ENCODE measurements at regions not wholly inside any gene's neighbourhood (a gene's known extent, or its start where the extent isn't known, plus 50 kb on each side); places are given as distances from the start of the nearest gene placed in this dataset.

DNA sequence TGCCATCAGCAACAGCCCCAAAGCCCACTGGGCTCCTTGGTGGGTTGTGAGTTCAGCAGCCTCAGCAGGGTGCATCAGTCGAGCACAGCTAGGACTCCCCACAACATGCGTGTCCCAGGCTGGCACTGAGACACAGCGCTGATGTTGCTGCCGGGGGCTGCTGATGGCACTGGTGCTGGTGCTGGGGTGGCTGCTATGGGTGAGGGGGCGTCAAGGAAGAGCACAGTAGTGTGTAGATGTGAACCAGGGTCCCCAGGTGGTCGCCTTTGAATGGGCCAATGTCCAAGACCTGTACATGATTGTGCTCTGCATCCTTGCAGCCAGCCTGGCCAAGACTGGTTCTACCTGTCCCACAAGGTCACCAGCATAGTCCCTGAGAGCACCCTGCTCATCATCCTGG is 121.3 kb upstream of the SERPIND1 start:
- TF ChIP-seq TAF1 (IDR thresholded peaks at IDR 0.05; ENCODE audit: borderline replicate concordance, insufficient read depth, low read length) (no peak), SIN3A (IDR thresholded peaks at IDR 0.05; ENCODE audit: borderline replicate concordance, insufficient read depth, low read length) (no peak), POLR2AphosphoS5 (IDR thresholded peaks at IDR 0.05; ENCODE audit: low read depth, low read length) (no peak), FOXP2 (optimal IDR thresholded peaks at IDR 0.05; ENCODE audit: borderline replicate concordance, extremely low read depth, extremely low read length, insufficient read depth) (no peak)
- TF ChIP-seq, protein P1, sequence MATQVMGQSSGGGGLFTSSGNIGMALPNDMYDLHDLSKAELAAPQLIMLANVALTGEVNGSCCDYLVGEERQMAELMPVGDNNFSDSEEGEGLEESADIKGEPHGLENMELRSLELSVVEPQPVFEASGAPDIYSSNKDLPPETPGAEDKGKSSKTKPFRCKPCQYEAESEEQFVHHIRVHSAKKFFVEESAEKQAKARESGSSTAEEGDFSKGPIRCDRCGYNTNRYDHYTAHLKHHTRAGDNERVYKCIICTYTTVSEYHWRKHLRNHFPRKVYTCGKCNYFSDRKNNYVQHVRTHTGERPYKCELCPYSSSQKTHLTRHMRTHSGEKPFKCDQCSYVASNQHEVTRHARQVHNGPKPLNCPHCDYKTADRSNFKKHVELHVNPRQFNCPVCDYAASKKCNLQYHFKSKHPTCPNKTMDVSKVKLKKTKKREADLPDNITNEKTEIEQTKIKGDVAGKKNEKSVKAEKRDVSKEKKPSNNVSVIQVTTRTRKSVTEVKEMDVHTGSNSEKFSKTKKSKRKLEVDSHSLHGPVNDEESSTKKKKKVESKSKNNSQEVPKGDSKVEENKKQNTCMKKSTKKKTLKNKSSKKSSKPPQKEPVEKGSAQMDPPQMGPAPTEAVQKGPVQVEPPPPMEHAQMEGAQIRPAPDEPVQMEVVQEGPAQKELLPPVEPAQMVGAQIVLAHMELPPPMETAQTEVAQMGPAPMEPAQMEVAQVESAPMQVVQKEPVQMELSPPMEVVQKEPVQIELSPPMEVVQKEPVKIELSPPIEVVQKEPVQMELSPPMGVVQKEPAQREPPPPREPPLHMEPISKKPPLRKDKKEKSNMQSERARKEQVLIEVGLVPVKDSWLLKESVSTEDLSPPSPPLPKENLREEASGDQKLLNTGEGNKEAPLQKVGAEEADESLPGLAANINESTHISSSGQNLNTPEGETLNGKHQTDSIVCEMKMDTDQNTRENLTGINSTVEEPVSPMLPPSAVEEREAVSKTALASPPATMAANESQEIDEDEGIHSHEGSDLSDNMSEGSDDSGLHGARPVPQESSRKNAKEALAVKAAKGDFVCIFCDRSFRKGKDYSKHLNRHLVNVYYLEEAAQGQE (IDR thresholded peaks at IDR 0.05; ENCODE audit: insufficient read depth in 1 of 2, low read depth in 2 of 2, low read length in 2 of 2), result no peak

DNA sequence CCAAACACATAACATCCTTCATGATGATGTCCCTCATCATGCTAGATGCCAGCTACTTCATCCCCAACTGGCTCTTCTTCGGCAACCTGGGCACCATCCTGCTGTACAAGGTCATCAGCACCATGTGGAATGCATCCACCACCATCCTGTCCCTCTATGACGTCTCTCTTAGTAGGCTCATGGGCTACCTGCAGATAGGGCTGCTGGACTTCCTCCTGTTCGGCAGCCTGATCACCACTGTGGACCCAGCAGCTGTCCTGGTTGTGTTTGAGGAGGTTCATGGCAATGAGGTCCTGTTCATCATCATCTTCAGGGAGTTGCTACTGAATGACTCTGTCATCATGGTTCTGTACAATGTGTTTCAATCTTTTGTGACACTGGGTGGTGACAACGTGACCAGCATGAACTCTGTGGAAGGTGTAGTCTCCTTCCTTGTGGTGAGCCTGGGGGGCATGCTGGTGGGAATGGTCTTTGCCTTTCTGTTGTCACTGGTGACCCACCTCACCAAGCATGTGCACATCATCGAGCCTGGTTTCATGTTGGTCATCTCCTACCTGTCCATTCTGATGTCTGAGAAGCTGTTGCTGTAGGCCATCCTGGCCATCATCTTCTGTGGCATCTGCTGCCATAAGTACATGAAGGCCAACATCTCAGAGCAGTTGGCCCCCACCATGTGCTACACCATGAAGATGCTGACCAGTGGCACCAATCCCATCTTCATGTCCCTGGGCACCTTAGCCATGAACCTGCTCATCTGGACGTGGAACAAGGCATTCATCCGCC is 120.7 kb upstream of the SERPIND1 start:
- no peak for TF ChIP-seq FOXP2 (optimal IDR thresholded peaks at IDR 0.05; ENCODE audit: borderline replicate concordance, extremely low read depth, extremely low read length, insufficient read depth)
- TF ChIP-seq SIN3A (IDR thresholded peaks at IDR 0.05; ENCODE audit: borderline replicate concordance, insufficient read depth, low read length), result no peak
- TF ChIP-seq, protein P1 (IDR thresholded peaks at IDR 0.05; ENCODE audit: insufficient read depth in 1 of 2, low read depth in 2 of 2, low read length in 2 of 2), result no peak
- no peak for TF ChIP-seq POLR2AphosphoS5 (IDR thresholded peaks at IDR 0.05; ENCODE audit: low read depth, low read length)
- TF ChIP-seq TAF1 (IDR thresholded peaks at IDR 0.05; ENCODE audit: borderline replicate concordance, insufficient read depth, low read length), result no peak

DNA sequence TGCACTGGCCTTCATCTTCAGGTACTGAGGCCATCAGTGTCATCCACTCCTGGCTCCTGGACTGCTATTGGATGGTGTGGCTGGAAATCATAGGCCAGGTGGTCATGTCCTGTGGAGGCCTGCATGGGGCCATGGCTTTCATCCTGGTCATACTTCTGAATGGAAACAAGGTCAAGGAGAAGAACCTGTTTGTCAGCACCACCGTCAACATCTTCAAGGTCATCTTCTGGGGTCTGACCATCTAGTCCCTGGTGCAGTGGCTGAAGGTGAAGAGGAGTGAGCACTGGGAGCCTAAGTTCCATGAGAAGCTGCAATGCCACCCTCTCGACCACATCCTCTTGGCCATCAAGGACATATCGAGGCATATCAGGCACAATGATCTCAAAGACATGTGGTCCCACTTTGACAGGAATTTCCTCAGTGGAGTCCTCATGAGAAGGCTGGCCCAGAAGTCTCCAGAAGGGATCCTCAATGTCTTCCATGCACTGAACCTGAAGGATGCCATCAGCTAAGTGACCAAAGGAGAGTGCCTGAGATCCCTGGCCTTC is 120.0 kb upstream of the SERPIND1 start:
- TF ChIP-seq POLR2AphosphoS5 (IDR thresholded peaks at IDR 0.05; ENCODE audit: low read depth, low read length), result no peak
- no peak for TF ChIP-seq TAF1 (IDR thresholded peaks at IDR 0.05; ENCODE audit: borderline replicate concordance, insufficient read depth, low read length)
- TF ChIP-seq FOXP2 (optimal IDR thresholded peaks at IDR 0.05; ENCODE audit: borderline replicate concordance, extremely low read depth, extremely low read length, insufficient read depth), result no peak
- no peak for TF ChIP-seq SIN3A (IDR thresholded peaks at IDR 0.05; ENCODE audit: borderline replicate concordance, insufficient read depth, low read length)
- TF ChIP-seq, protein P1 (IDR thresholded peaks at IDR 0.05; ENCODE audit: insufficient read depth in 1 of 2, low read depth in 2 of 2, low read length in 2 of 2), result no peak

DNA sequence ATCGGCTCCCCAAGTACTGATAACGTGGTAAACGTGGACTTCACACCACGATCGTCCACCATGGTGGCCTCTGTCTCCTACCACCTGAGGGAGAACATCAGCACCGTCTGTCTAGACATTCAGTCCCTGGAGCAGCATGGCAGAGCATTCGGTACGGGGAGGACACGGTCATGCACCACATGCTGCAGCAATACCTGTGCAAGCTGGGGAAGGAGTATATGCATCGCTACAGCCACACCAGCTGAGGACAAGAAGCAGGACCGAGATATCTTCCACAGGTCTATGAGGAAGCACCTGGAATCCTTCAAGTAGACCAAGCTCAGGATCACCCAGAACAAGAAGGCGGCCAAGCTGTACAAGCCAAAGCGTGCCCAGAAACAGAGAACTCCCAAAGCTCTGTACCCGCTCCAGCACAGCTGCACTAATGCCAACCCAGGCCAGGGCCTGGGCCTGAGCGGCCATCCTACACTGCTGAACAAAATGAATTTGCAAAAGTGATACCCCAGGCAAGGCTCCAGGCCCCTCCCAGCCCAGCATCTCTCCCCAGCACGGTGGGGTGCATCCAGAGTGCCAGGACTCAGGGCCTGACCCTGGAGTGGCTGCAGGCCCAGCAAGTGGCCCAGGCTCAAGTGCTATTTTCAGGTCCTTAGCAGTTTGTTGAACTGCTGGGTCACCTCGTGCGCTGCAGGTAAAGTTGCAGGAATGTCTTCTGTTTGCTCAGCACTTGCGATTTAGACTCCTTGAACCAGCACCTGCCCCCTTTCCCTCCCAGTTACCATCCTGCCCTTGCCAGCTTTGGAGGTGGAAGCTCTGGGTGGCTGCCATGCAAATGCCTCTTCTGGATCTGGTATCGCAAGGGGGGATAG is 119.3 kb upstream of the SERPIND1 start:
- TF ChIP-seq, protein P1 (IDR thresholded peaks at IDR 0.05; ENCODE audit: insufficient read depth in 1 of 2, low read depth in 2 of 2, low read length in 2 of 2), result no peak
- no peak for TF ChIP-seq FOXP2 (optimal IDR thresholded peaks at IDR 0.05; ENCODE audit: borderline replicate concordance, extremely low read depth, extremely low read length, insufficient read depth)
- no peak for TF ChIP-seq POLR2AphosphoS5 (IDR thresholded peaks at IDR 0.05; ENCODE audit: low read depth, low read length)
- TF ChIP-seq SIN3A (IDR thresholded peaks at IDR 0.05; ENCODE audit: borderline replicate concordance, insufficient read depth, low read length), result no peak
- no peak for TF ChIP-seq TAF1 (IDR thresholded peaks at IDR 0.05; ENCODE audit: borderline replicate concordance, insufficient read depth, low read length)

All from PFSK-1 (cell line).